Nephron progenitor cell (in vitro differentiated cells): ENCODE measurements at regions not wholly inside any gene's neighbourhood (a gene's known extent, or its start where the extent isn't known, plus 50 kb on each side); places are given as distances from the start of the nearest gene placed in this dataset.

Experiments
- DNase-seq: peaks from one replicate; pipeline ENCODE4 v3.0.0; 2021
- H3K27ac Mint-ChIP-seq: 2 replicates; pipeline ENCODE4 v1.8.0; 2021; ENCODE audit warnings: mild to moderate bottlenecking, moderate library complexity, mixed read lengths
- H3K27me3 Mint-ChIP-seq: 2 replicates; pipeline ENCODE4 v1.8.0; 2021; ENCODE audit warnings: mild to moderate bottlenecking, low read depth, mixed read lengths; ENCODE audit not compliant: poor library complexity
- H3K36me3 Mint-ChIP-seq: 2 replicates; pipeline ENCODE4 v1.8.0; 2021; ENCODE audit warnings: low read depth, mixed read lengths
- H3K4me1 Mint-ChIP-seq: 2 replicates; pipeline ENCODE4 v1.8.0; 2021; ENCODE audit warnings: mixed read lengths
- H3K4me3 Mint-ChIP-seq: 2 replicates; pipeline ENCODE4 v1.8.0; 2021; ENCODE audit warnings: mild to moderate bottlenecking, moderate library complexity, mixed read lengths
- H3K9me3 Mint-ChIP-seq: 2 replicates; pipeline ENCODE4 v1.8.0; 2021; ENCODE audit warnings: mild to moderate bottlenecking, moderate library complexity, mixed read lengths
- CTCF ChIP-seq: fragments of 200-600 bp; sonication (generic); IDR thresholded peaks from 2 replicates; pipeline ENCODE4 v1.5.0; 2021; ENCODE audit warnings: antibody characterized with exemption

- TF ChIP-seq CTCF = no peak
- Mint-ChIP-seq H3K27me3 (peaks cover 10% of the 10 kb centered on the region), H3K4me3 (no peak overlapping the region), H3K36me3 (no peaks in the 10 kb centered on the region), H3K4me1 (no peaks in the 10 kb centered on the region), H3K9me3 (peaks cover 76% of the 10 kb centered on the region), H3K27ac (no peak overlapping the region)
- no peak for DNase-seq
Observed at GRCh38 chrX:55326985-55327384, 62.3 kb upstream of the PAGE3 start.

GRCh38 chrX:55335296-55335695 is 70.6 kb upstream of the PAGE3 start:
- H3K36me3 Mint-ChIP-seq = no peaks in the 10 kb centered on the region
- H3K9me3 Mint-ChIP-seq = peaks cover 58% of the 10 kb centered on the region

GRCh38 chrX:55336176-55336575 is 71.5 kb upstream of the PAGE3 start:
- peaks cover 63% of the 10 kb centered on the region for H3K9me3 Mint-ChIP-seq
- no peaks in the 10 kb centered on the region for H3K36me3 Mint-ChIP-seq
- H3K4me1 Mint-ChIP-seq = no peaks in the 10 kb centered on the region
- DNase-seq = no peak
- H3K27me3 Mint-ChIP-seq = no peaks in the 10 kb centered on the region
- no peak overlapping the region for H3K4me3 Mint-ChIP-seq
- no peak overlapping the region for H3K27ac Mint-ChIP-seq
- no peak for TF ChIP-seq CTCF

More at GRCh38 chrX:55335296-55335695, 70.6 kb upstream of the PAGE3 start:
- Mint-ChIP-seq H3K4me1 (no peaks in the 10 kb centered on the region), H3K27me3 (no peaks in the 10 kb centered on the region), H3K4me3 (no peak overlapping the region), H3K27ac (no peak overlapping the region)
- no peak for DNase-seq
- TF ChIP-seq CTCF = no peak

GRCh38 chrX:55340896-55341433 is 76.2 kb upstream of the PAGE3 start:
- Mint-ChIP-seq H3K27ac (no peak overlapping the region), H3K9me3 (peaks cover 76% of the 10 kb centered on the region), H3K4me3 (no peak overlapping the region), H3K27me3 (no peaks in the 10 kb centered on the region), H3K4me1 (no peaks in the 10 kb centered on the region), H3K36me3 (no peaks in the 10 kb centered on the region)
- TF ChIP-seq CTCF = no peak
- no peak for DNase-seq

- no peak for TF ChIP-seq CTCF
- Mint-ChIP-seq H3K27ac (no peak overlapping the region), H3K4me1 (no peaks in the 10 kb centered on the region), H3K27me3 (no peaks in the 10 kb centered on the region), H3K4me3 (no peak overlapping the region), H3K36me3 (no peaks in the 10 kb centered on the region), H3K9me3 (peaks cover 76% of the 10 kb centered on the region)
- no peak for DNase-seq
Observed at GRCh38 chrX:55342533-55343501, 78.1 kb upstream of the PAGE3 start.
